ENCODE measurements at regions not wholly inside any gene's neighbourhood (a gene's known extent, or its start where the extent isn't known, plus 50 kb on each side); places are given as distances from the start of the nearest gene placed in this dataset.

GRCh38 chr11:134610116-134610910 lies 198.3 kb upstream of the B3GAT1 start:
- H3K27me3 ChIP-seq (ENCODE audit: insufficient read depth, low read length): peaks cover 56% of the 10 kb centered on the region

More at GRCh38 chr11:134610116-134610910, 198.3 kb upstream of the B3GAT1 start:
- H3K4me1 ChIP-seq (ENCODE audit: control insufficient read depth in 1 of 2, insufficient read depth in 2 of 2, low read length in 2 of 2): no peaks in the 10 kb centered on the region
- H3K36me3 ChIP-seq (ENCODE audit: control insufficient read depth in 1 of 2, insufficient read depth in 2 of 2, low read length in 2 of 2): no peaks in the 10 kb centered on the region
- ChIA-PET CTCF (no interaction called here), RAD21 (ENCODE audit: low non-redundant PET in 1 of 2, low total read pairs in 2 of 2, uncharacterized antibody in 2 of 2, unreplicated experiment in 2 of 2) (no interaction called here), POLR2A (no interaction called here)
- H3K27ac ChIP-seq (ENCODE audit: low read depth, low read length): no peak overlapping the region
- no peak for TF ChIP-seq RAD21 (IDR thresholded peaks at IDR 0.05; ENCODE audit: low read depth)
- TF ChIP-seq CEBPB (IDR thresholded peaks at IDR 0.05; ENCODE audit: low read depth): no peak
- no peak for TF ChIP-seq CTCF (IDR thresholded peaks at IDR 0.05 in 2 of 3, conservative IDR thresholded peaks at IDR 0.05 in 1 of 3; ENCODE audit: borderline replicate concordance in 1 of 3, insufficient read depth in 1 of 3, low read depth in 2 of 3, low read length in 2 of 3)
- TF ChIP-seq MAX (IDR thresholded peaks at IDR 0.05): no peak
- TF ChIP-seq TCF7L2 (IDR thresholded peaks at IDR 0.05; ENCODE audit: borderline replicate concordance, extremely low read depth, insufficient read depth, insufficient read length): no peak
- TF ChIP-seq SRF (IDR thresholded peaks at IDR 0.05; ENCODE audit: low read depth): no peak
- no peak for TF ChIP-seq CBX3 (IDR thresholded peaks at IDR 0.05; ENCODE audit: low read depth)
- TF ChIP-seq SP1 (IDR thresholded peaks at IDR 0.05; ENCODE audit: low read depth): no peak
- no peak for TF ChIP-seq YY1 (IDR thresholded peaks at IDR 0.05; ENCODE audit: extremely low read depth, insufficient replicate concordance, low read depth, low read length)
- no peak for TF ChIP-seq ZFX (IDR thresholded peaks at IDR 0.05)
- no peak for TF ChIP-seq POLR2AphosphoS5 (IDR thresholded peaks at IDR 0.05; ENCODE audit: low read depth, low read length)
- DNase-seq (ENCODE audit: low read depth, low spot score) (no peak), ATAC-seq (no peak)
- no peak overlapping the region for H3K4me3 ChIP-seq (replicated peaks in 1 of 2; ENCODE audit: low read depth in 1 of 2, low read length in 2 of 2)
- no peaks in the 10 kb centered on the region for H3K79me2 ChIP-seq (ENCODE audit: insufficient read depth, low read length)
- H3K9ac ChIP-seq (ENCODE audit: low read length): no peak overlapping the region
- no peak overlapping the region for H2AFZ ChIP-seq (ENCODE audit: low read depth, low read length, poor library complexity, severe bottlenecking)
- H3K9me2 ChIP-seq (ENCODE audit: insufficient read depth): no peaks in the 10 kb centered on the region
- intact Hi-C loops (cut with micrococcal nuclease): no loop called here
- no peak overlapping the region for H3K4me2 ChIP-seq (ENCODE audit: low read length)
- H3K9me3 ChIP-seq (ENCODE audit: control insufficient read depth in 1 of 2, insufficient read depth in 1 of 2, low read depth in 1 of 2, low read length in 2 of 2): no peaks in the 10 kb centered on the region
- BruUV-seq (replicated peaks): no TSS peak
- H4K20me1 ChIP-seq (ENCODE audit: insufficient read depth): no peaks in the 10 kb centered on the region

Measured in HCT116 (cell line).